Skeletal muscle satellite cell (primary cell): ENCODE measurements at regions not wholly inside any gene's neighbourhood (a gene's known extent, or its start where the extent isn't known, plus 50 kb on each side); places are given as distances from the start of the nearest gene placed in this dataset. TPM values are rescaled to one million over a fixed set of nuclear protein-coding genes. Genes with fewer than 3 reads are reported as not detected.

Experiments used
- H3K27me3 ChIP-seq: 2 replicates; pipeline ENCODE4 v1.7.0; 2013; ENCODE audit warnings: low read length; ENCODE audit not compliant: control insufficient read depth, insufficient read depth
- H3K36me3 ChIP-seq: 2 replicates; pipeline ENCODE4 v1.7.0; 2013; ENCODE audit warnings: mild to moderate bottlenecking, control low read depth, low read length; ENCODE audit not compliant: insufficient read depth
- H3K4me1 ChIP-seq: 2 replicates; pipeline ENCODE4 v1.7.0; 2013; ENCODE audit warnings: low read length; ENCODE audit not compliant: control insufficient read depth, insufficient read depth
- H3K4me2 ChIP-seq: 2 replicates; pipeline ENCODE4 v1.7.0; 2013; ENCODE audit warnings: mild to moderate bottlenecking, low read length
- H3K4me3 ChIP-seq: 2 replicates; pipeline ENCODE4 v1.7.0; 2013; ENCODE audit warnings: low read length
- H3K9ac ChIP-seq: 2 replicates; pipeline ENCODE4 v1.7.0; 2013; ENCODE audit warnings: mild to moderate bottlenecking, low read depth, low read length, moderate library complexity
- H3K9me3 ChIP-seq: replicated peaks from 2 replicates; pipeline ENCODE4 v1.7.0; 2013; ENCODE audit warnings: mild to moderate bottlenecking, control low read depth, low read length
- small RNA-seq: library from RNA; depleted of rRNA; stranded (forward); fragments of <200 nt; gene quantifications from one replicate; pipeline ENCODE3, GENCODE V24; 2012

- Histone ChIP-seq H3K4me2 (no peak overlapping the region), H3K4me3 (no peak overlapping the region), H3K9me3 (no peaks in the 10 kb centered on the region), H3K9ac (no peak overlapping the region), H3K27me3 (no peaks in the 10 kb centered on the region), H3K4me1 (no peaks in the 10 kb centered on the region), H3K36me3 (no peaks in the 10 kb centered on the region)
These were observed 49.9 kb upstream of the SSBP2 start for GRCh38 chr5:81800797-81801196.

Small RNA genes lying in the stretch of these regions (small RNA-seq; reads per million reads assigned to genes)
- gene SEM1P1, result not detected
